Bronchial epithelial cell (primary cell): ENCODE measurements at regions not wholly inside any gene's neighbourhood (a gene's known extent, or its start where the extent isn't known, plus 50 kb on each side); places are given as distances from the start of the nearest gene placed in this dataset.

Experiments
- DNase-seq: peaks from one replicate; pipeline ENCODE4 v3.0.0-alpha.2; 2010; ENCODE audit warnings: low read depth
- FAIRE-seq: peaks from 2 replicates; lab custom pipeline; 2011; peaks lifted over from hg19 to GRCh38; lab: Jason Lieb, UNC
- H3K27me3 ChIP-seq: 2 replicates; pipeline ENCODE4 v1.5.1; 2011; ENCODE audit warnings: low read length; ENCODE audit not compliant: control insufficient read depth, insufficient read depth
- H3K36me3 ChIP-seq: 2 replicates; pipeline ENCODE4 v1.5.1; 2011; ENCODE audit warnings: low read length; ENCODE audit not compliant: control insufficient read depth, insufficient read depth
- H3K4me3 ChIP-seq: 2 replicates; pipeline ENCODE4 v1.5.1; 2011; ENCODE audit warnings: mild to moderate bottlenecking, low read depth, low read length, control low read depth
- CTCF ChIP-seq: IDR thresholded peaks from 2 replicates; pipeline ENCODE4 v1.5.1; 2011; ENCODE audit warnings: mild to moderate bottlenecking, moderate library complexity, low read length, control low read depth, inconsistent platforms; ENCODE audit not compliant: insufficient read depth, severe bottlenecking

DNA sequence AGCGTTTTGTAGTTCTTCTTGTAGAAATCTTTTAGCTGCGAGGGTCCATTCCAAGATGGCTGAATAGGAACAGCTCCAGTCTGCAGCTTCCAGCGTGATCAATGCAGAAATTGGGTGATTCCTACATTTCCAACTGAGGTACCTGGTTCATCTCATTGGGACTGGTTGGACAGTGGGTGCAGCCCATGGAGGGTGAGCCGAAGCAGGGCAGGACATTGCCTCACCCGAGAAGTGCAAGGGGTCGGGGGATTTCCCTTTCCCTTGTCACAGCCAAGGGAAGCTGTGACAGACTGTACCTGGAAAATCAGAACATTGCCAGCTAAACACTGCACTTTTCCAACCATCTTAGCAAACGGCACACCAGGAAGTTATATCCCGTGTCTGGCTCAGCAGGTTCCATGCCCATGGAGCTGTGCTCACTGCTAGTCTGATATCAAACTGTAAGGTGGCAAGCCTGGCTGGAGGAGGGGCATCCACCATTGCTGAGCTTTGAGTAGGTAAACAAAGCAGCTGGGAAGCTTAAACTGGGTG lies 176.0 kb upstream of the SPRY2 start:
- Histone ChIP-seq H3K4me3 (no peak overlapping the region), H3K36me3 (no peaks in the 10 kb centered on the region), H3K27me3 (no peaks in the 10 kb centered on the region)
- FAIRE-seq: no peak
- TF ChIP-seq CTCF: no peak
- DNase-seq: no peak

- TF ChIP-seq CTCF: no peak
- H3K27me3 ChIP-seq: no peaks in the 10 kb centered on the region
- DNase-seq (no peak), FAIRE-seq (no peak)
- no peaks in the 10 kb centered on the region for H3K36me3 ChIP-seq
- no peak overlapping the region for H3K4me3 ChIP-seq
Measured at GRCh38 chr13:80515296-80515695, 174.4 kb upstream of the SPRY2 start.

GRCh38 chr13:80513196-80513595 lies 172.3 kb upstream of the SPRY2 start:
- TF ChIP-seq CTCF: no peak
- H3K4me3 ChIP-seq: no peak overlapping the region
- no peaks in the 10 kb centered on the region for H3K27me3 ChIP-seq
- DNase-seq: no peak
- no peaks in the 10 kb centered on the region for H3K36me3 ChIP-seq
- no peak for FAIRE-seq

GRCh38 chr13:80510686-80511085 lies 169.8 kb upstream of the SPRY2 start:
- no peak for TF ChIP-seq CTCF
- Histone ChIP-seq H3K4me3 (no peak overlapping the region), H3K36me3 (no peaks in the 10 kb centered on the region), H3K27me3 (no peaks in the 10 kb centered on the region)
- FAIRE-seq (no peak), DNase-seq (no peak)

- FAIRE-seq (no peak), DNase-seq (peak; percentile 92)
- H3K27me3 ChIP-seq: no peaks in the 10 kb centered on the region
- no peaks in the 10 kb centered on the region for H3K36me3 ChIP-seq
- H3K4me3 ChIP-seq: no peak overlapping the region
- TF ChIP-seq CTCF: no peak
Measured at GRCh38 chr13:80509264-80509663, 168.3 kb upstream of the SPRY2 start.

DNA sequence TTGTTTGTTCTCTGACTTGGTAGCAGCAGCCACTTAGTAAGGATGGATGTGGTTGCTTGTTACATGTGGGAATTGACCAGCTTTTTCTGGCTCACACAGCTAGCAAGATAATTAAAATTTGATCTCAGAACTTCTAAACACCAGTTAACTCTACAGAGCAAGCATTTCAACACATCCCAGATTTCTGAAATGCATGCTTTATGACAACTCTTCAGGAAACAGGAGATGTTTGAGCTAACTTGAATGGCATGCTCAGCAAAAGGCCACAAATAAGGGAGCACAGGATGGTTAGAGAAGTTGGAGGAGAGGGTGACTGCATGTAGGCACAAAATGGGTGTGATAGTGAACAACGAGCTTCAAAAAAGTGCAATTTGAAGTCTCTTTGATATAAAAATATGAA lies 167.1 kb upstream of the SPRY2 start:
- no peak overlapping the region for H3K4me3 ChIP-seq
- no peak for TF ChIP-seq CTCF
- no peaks in the 10 kb centered on the region for H3K27me3 ChIP-seq
- DNase-seq: peak; percentile 44
- no peaks in the 10 kb centered on the region for H3K36me3 ChIP-seq
- FAIRE-seq: no peak
